Loucy (cell line): ENCODE measurements at regions not wholly inside any gene's neighbourhood (a gene's known extent, or its start where the extent isn't known, plus 50 kb on each side); places are given as distances from the start of the nearest gene placed in this dataset.

Experiments used
- CTCF ChIP-seq: fragments of 200-600 bp; sonication (generic); conservative IDR thresholded peaks from 2 replicates; pipeline ENCODE4 v1.5.1; 2014; ENCODE audit warnings: mild to moderate bottlenecking, antibody characterized with exemption, low read length
- EZH2phosphoT487 ChIP-seq: fragments of 200-600 bp; IDR thresholded peaks from 2 replicates; pipeline ENCODE4 v1.6.1; 2018; ENCODE audit warnings: antibody characterized with exemption, mild to moderate bottlenecking, moderate library complexity, borderline replicate concordance

- TF ChIP-seq CTCF (no peak), EZH2phosphoT487 (no peak)
Observed at GRCh38 chr4:72899214-72899613, 170.3 kb downstream of the COX18 start.
